Stomach (tissue), 8 donors: ENCODE measurements at regions not wholly inside any gene's neighbourhood (a gene's known extent, or its start where the extent isn't known, plus 50 kb on each side); places are given as distances from the start of the nearest gene placed in this dataset.

Experiments
- DNase-seq, 2 donors: peaks; one replicate each; pipeline versions ENCODE4 v3.0.0 to v3.0.0-alpha.2; 2013 to 2019
- H3K27ac ChIP-seq, 5 donors: fragments of 200-600 bp in 4 of 5; sonication (generic) in 4 of 5; one replicate each; pipeline ENCODE4 v1.5.1; 2013 to 2019; ENCODE audit warnings: mild to moderate bottlenecking in 1 of 5, moderate library complexity in 1 of 5
- H3K27me3 ChIP-seq, 3 donors: fragments of 200-600 bp; sonication (generic); one replicate each; pipeline ENCODE4 v1.5.1; 2017 to 2019; ENCODE audit warnings: mixed run types in 1 of 3
- H3K36me3 ChIP-seq, 4 donors: fragments of 200-600 bp; sonication (generic); 1 replicate in 3 of 4; 2 replicates in 1 of 4; pipeline ENCODE4 v1.5.1; 2016 to 2019
- H3K4me1 ChIP-seq, 4 donors: fragments of 200-600 bp; sonication (generic); one replicate each; pipeline ENCODE4 v1.5.1; 2016 to 2019
- H3K4me3 ChIP-seq, 4 donors: fragments of 200-600 bp; sonication (generic) in 3 of 4; one replicate each; pipeline ENCODE4 v1.5.1; 2016 to 2019; ENCODE audit warnings: mild to moderate bottlenecking in 1 of 4
- H3K9me3 ChIP-seq, 4 donors: fragments of 200-600 bp; sonication (generic); one replicate each; pipeline ENCODE4 v1.5.1; 2016 to 2019
- CTCF ChIP-seq, 7 experiments: fragments of 450-650 bp in 4 of 7; fragments of 200-600 bp in 3 of 7; sonication (generic) in 3 of 7; IDR thresholded peaks; one replicate each; pipeline ENCODE4 v1.5.1; 2016 to 2019; ENCODE audit warnings: antibody characterized with exemption in 7 of 7, control low read depth in 2 of 7, mild to moderate bottlenecking in 1 of 7
- EP300 ChIP-seq: sonication (generic); formaldehyde crosslinking; IDR thresholded peaks from one replicate; pipeline ENCODE4 v1.6.1; 2017; ENCODE audit warnings: antibody characterized with exemption
- POLR2A ChIP-seq, 4 donors: fragments of 450-650 bp; IDR thresholded peaks; one replicate each; pipeline ENCODE4 v1.6.1; 2016; ENCODE audit warnings: antibody characterized with exemption in 4 of 4, control low read depth in 2 of 4, mild to moderate bottlenecking in 1 of 4, moderate library complexity in 1 of 4
- POLR2AphosphoS5 ChIP-seq, 3 donors: sonication (generic); formaldehyde crosslinking; IDR thresholded peaks; one replicate each; pipeline ENCODE4 v1.6.1; 2016; ENCODE audit warnings: antibody characterized with exemption in 3 of 3
- WGBS, 5 donors: extraction: QIAGEN DNeasy Blood & Tissue Kit in 3 of 5; methylation state at CpG; one replicate each; pipeline versions ENCODE4 v1.1.5 to v1.1.7; 2013 to 2018; 5-methylcytosine and 5-hydroxymethylcytosine counted together
- intact Hi-C: fragments of 100-400 bp; cut with DNase I; formaldehyde crosslinking; loops from one replicate; pipeline ENCODE4 v1.15.1; 2023; ENCODE audit warnings: low total_unique reads
- donor health status: healthy with polysubstance abuse.
- donor health status: Bipolar disorder and iron deficiency.
- donor health status: healthy.

- Histone ChIP-seq H3K27me3 (no peaks in the 10 kb centered on the region), H3K27ac (no peak overlapping the region), H3K9me3 (no peaks in the 10 kb centered on the region), H3K36me3 (no peaks in the 10 kb centered on the region), H3K4me1 (no peaks in the 10 kb centered on the region), H3K4me3 (no peak overlapping the region)
- intact Hi-C loops = no loop called here
- DNase-seq = no peak
- TF ChIP-seq POLR2AphosphoS5 (IDR thresholded peaks at IDR 0.05) = no peak
- no peak for TF ChIP-seq CTCF (IDR thresholded peaks at IDR 0.05)
These were observed 411.1 kb upstream of the SPOCK3 start for GRCh38 chr4:167645358-167645757.

- Histone ChIP-seq H3K9me3 (peaks cover 0 to 9% (median 2%) of the 10 kb centered on the region in 4 donors), H3K27ac (no peak overlapping the region), H3K4me1 (no peaks in the 10 kb centered on the region), H3K4me3 (no peak overlapping the region), H3K27me3 (no peaks in the 10 kb centered on the region), H3K36me3 (no peaks in the 10 kb centered on the region)
- no peak for DNase-seq
- 51 to 76% (median 70%) methylated on average over 3 to 4 of the region's 4 CpGs for WGBS, 5 donors
- no peak for TF ChIP-seq EP300
- no peak for TF ChIP-seq CTCF (IDR thresholded peaks at IDR 0.05)
- TF ChIP-seq POLR2A (IDR thresholded peaks at IDR 0.05) = no peak
- no peak for TF ChIP-seq POLR2AphosphoS5 (IDR thresholded peaks at IDR 0.05)
- intact Hi-C loops = no loop called here
These were observed 418.0 kb upstream of the SPOCK3 start for GRCh38 chr4:167652267-167652666.

- no peak for DNase-seq
- no peak overlapping the region for H3K27ac ChIP-seq
- H3K9me3 ChIP-seq = no peaks in the 10 kb centered on the region
- intact Hi-C loops = no loop called here
- H3K27me3 ChIP-seq = no peaks in the 10 kb centered on the region
- no peak for TF ChIP-seq POLR2A (IDR thresholded peaks at IDR 0.05)
- no peak for TF ChIP-seq POLR2AphosphoS5 (IDR thresholded peaks at IDR 0.05)
- no peak for TF ChIP-seq CTCF (IDR thresholded peaks at IDR 0.05)
- no peak for TF ChIP-seq EP300
- 64 to 79% (median 74%) methylated on average over 9 of the region's 9 CpGs for WGBS, 5 donors
- H3K4me3 ChIP-seq = no peak overlapping the region
- no peaks in the 10 kb centered on the region for H3K36me3 ChIP-seq
- no peaks in the 10 kb centered on the region for H3K4me1 ChIP-seq
These were observed 403.6 kb upstream of the ANXA10 start for GRCh38 chr4:167688660-167689142.

DNA sequence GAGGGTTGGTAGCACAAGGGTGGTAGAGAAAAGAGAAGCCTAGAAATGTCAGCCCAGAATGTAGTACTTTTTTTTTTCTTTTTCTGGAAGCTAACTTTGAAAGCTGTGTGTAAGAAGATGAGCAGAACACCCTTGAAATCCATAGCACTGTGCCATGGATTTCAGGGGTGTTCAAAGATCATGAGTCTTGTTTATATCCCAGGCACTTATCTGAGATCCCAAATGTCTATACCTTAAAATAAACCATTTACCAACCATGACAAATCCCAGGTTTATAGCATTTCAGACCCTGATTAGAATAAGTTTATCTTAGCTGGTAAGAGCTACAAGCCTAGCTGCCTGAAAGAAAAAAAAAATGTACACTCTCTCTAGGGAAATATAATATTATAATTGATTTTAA is 389.9 kb upstream of the ANXA10 start:
- H3K9me3 ChIP-seq = no peaks in the 10 kb centered on the region
- intact Hi-C loops = no loop called here
- TF ChIP-seq EP300 = no peak
- TF ChIP-seq CTCF (IDR thresholded peaks at IDR 0.05) = no peak
- TF ChIP-seq POLR2AphosphoS5 (IDR thresholded peaks at IDR 0.05) = no peak
- TF ChIP-seq POLR2A (IDR thresholded peaks at IDR 0.05) = no peak

DNA sequence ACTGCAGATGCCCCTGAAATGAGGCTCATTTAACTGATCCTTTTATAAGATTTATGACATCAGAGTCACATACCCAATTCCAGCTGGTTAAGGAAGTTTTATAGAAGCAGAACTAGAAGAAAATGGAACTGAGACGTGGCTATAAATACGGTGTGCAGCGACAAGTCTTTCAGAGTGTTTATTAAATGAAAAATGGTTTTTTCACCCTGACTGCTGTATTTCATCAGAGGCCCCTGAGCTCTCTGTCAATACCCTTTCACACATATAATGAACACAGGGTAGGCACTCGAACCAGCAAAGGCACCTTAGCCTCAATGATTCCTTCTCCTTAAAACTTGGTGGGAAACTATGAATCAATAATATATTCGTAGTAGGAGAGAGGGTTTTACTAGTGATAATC is 380.8 kb upstream of the ANXA10 start:
- DNase-seq = no peak
- Histone ChIP-seq H3K4me1 (no peaks in the 10 kb centered on the region), H3K36me3 (no peaks in the 10 kb centered on the region), H3K4me3 (no peak overlapping the region), H3K27me3 (no peaks in the 10 kb centered on the region), H3K27ac (no peak overlapping the region), H3K9me3 (no peaks in the 10 kb centered on the region)
- no peak for TF ChIP-seq POLR2A (IDR thresholded peaks at IDR 0.05)
- no peak for TF ChIP-seq POLR2AphosphoS5 (IDR thresholded peaks at IDR 0.05)
- no peak for TF ChIP-seq CTCF (IDR thresholded peaks at IDR 0.05)
- TF ChIP-seq EP300 = no peak
- WGBS, 5 donors = 58 to 78% (median 69%) methylated on average over 5 of the region's 5 CpGs
- intact Hi-C loops = no loop called here

More for the DNA sequence above, 389.9 kb upstream of the ANXA10 start:
- Histone ChIP-seq H3K27ac (no peak overlapping the region), H3K27me3 (no peaks in the 10 kb centered on the region), H3K4me1 (no peaks in the 10 kb centered on the region), H3K36me3 (no peaks in the 10 kb centered on the region), H3K4me3 (no peak overlapping the region)
- DNase-seq = no peak
